ENCODE measurements at regions not wholly inside any gene's neighbourhood (a gene's known extent, or its start where the extent isn't known, plus 50 kb on each side); places are given as distances from the start of the nearest gene placed in this dataset.
"Not testable (repeated sequence)": the region's sequence is repeated elsewhere in the genome, so short reads cannot be mapped to it uniquely, and the experiment has no call there.

GRCh38 chr1:245102149-245102548 lies 52.6 kb upstream of the KIF26B start:
- DNase-seq (ENCODE audit: low read depth), result not testable (repeated sequence)

- no peak for DNase-seq (ENCODE audit: low read depth)
Measured at GRCh38 chr1:245099401-245099800, 55.4 kb upstream of the KIF26B start.

GRCh38 chr1:245098924-245099323 lies 55.9 kb upstream of the KIF26B start:
- no peak for DNase-seq (ENCODE audit: low read depth)

- DNase-seq (ENCODE audit: low read depth), result no peak
Measured at GRCh38 chr1:245096311-245097066, 58.3 kb upstream of the KIF26B start.

- DNase-seq (ENCODE audit: low read depth), result no peak
Measured at GRCh38 chr1:245095903-245096302, 58.9 kb upstream of the KIF26B start.

GRCh38 chr1:245094954-245095353 lies 59.8 kb upstream of the KIF26B start:
- peak; percentile 61 for DNase-seq (ENCODE audit: low read depth)

- no peak for DNase-seq (ENCODE audit: low read depth)
Measured at GRCh38 chr1:245094092-245094491, 60.7 kb upstream of the KIF26B start.

- DNase-seq (ENCODE audit: low read depth), result peak; percentile 33
Measured at GRCh38 chr1:245092638-245092976, 62.2 kb upstream of the KIF26B start.

- DNase-seq (ENCODE audit: low read depth), result peak; percentile 97
Measured at GRCh38 chr1:245091818-245092637, 62.8 kb upstream of the KIF26B start.

GRCh38 chr1:245091171-245091621 lies 63.6 kb upstream of the KIF26B start:
- no peak for DNase-seq (ENCODE audit: low read depth)

GRCh38 chr1:245090491-245091090 lies 64.2 kb upstream of the KIF26B start:
- DNase-seq (ENCODE audit: low read depth), result peak; percentile 82

- no peak for DNase-seq (ENCODE audit: low read depth)
Measured at GRCh38 chr1:245087723-245088122, 67.1 kb upstream of the KIF26B start.

- peak; percentile 57 for DNase-seq (ENCODE audit: low read depth)
Measured at GRCh38 chr1:245086389-245086969, 68.3 kb upstream of the KIF26B start.

- DNase-seq (ENCODE audit: low read depth), result peak; percentile 98
Measured at GRCh38 chr1:245085508-245086095, 69.2 kb upstream of the KIF26B start.

GRCh38 chr1:245084551-245084950 lies 70.2 kb upstream of the KIF26B start:
- peak; percentile 48 for DNase-seq (ENCODE audit: low read depth)

- peak; percentile 72 for DNase-seq (ENCODE audit: low read depth)
Measured at GRCh38 chr1:245079021-245079609, 75.7 kb upstream of the KIF26B start.

GRCh38 chr1:245074898-245075297 lies 79.9 kb upstream of the KIF26B start:
- no peak for DNase-seq (ENCODE audit: low read depth)

GRCh38 chr1:245074232-245074747 lies 80.5 kb upstream of the KIF26B start:
- peak; percentile 80 for DNase-seq (ENCODE audit: low read depth)

- no peak for DNase-seq (ENCODE audit: low read depth)
Measured at GRCh38 chr1:245070836-245071615, 83.8 kb upstream of the KIF26B start.

GRCh38 chr1:245067257-245067656 lies 87.5 kb upstream of the KIF26B start:
- no peak for DNase-seq (ENCODE audit: low read depth)
